TTC549 (cell line): ENCODE measurements at regions not wholly inside any gene's neighbourhood (a gene's known extent, or its start where the extent isn't known, plus 50 kb on each side); places are given as distances from the start of the nearest gene placed in this dataset.

Experiments used
- FAIRE-seq: peaks from 2 replicates; lab custom pipeline; 2012; peaks lifted over from hg19 to GRCh38; lab: Jason Lieb, UNC

GRCh38 chr20:57844626-57845596 is 135.1 kb upstream of the PMEPA1 start:
- FAIRE-seq: no peak

- FAIRE-seq: no peak
Observed at GRCh38 chr20:57843941-57844625, 134.3 kb upstream of the PMEPA1 start.

GRCh38 chr20:57842720-57843119 is 132.9 kb upstream of the PMEPA1 start:
- no peak for FAIRE-seq

- no peak for FAIRE-seq
Observed at GRCh38 chr20:57841297-57841866, 131.6 kb upstream of the PMEPA1 start.

GRCh38 chr20:57840504-57841296 is 130.9 kb upstream of the PMEPA1 start:
- no peak for FAIRE-seq

- FAIRE-seq: no peak
Observed at GRCh38 chr20:57840066-57840465, 130.3 kb upstream of the PMEPA1 start.

- no peak for FAIRE-seq
Observed at GRCh38 chr20:57838670-57839151, 128.9 kb upstream of the PMEPA1 start.

GRCh38 chr20:57837208-57838035 is 127.6 kb upstream of the PMEPA1 start:
- FAIRE-seq: no peak

GRCh38 chr20:57835588-57836455 is 126.0 kb upstream of the PMEPA1 start:
- FAIRE-seq: no peak

- FAIRE-seq: no peak
Observed at GRCh38 chr20:57835074-57835452, 125.2 kb upstream of the PMEPA1 start.

GRCh38 chr20:57834306-57835073 is 124.7 kb upstream of the PMEPA1 start:
- FAIRE-seq: no peak

- FAIRE-seq: no peak
Observed at GRCh38 chr20:57831993-57832585, 122.3 kb upstream of the PMEPA1 start.

GRCh38 chr20:57831326-57831992 is 121.6 kb upstream of the PMEPA1 start:
- no peak for FAIRE-seq

- no peak for FAIRE-seq
Observed at GRCh38 chr20:57830515-57830895, 120.7 kb upstream of the PMEPA1 start.

GRCh38 chr20:57829805-57830514 is 120.1 kb upstream of the PMEPA1 start:
- FAIRE-seq: no peak

- FAIRE-seq: no peak
Observed at GRCh38 chr20:57829336-57829735, 119.5 kb upstream of the PMEPA1 start.

- FAIRE-seq: no peak
Observed at GRCh38 chr20:57828696-57829095, 118.9 kb upstream of the PMEPA1 start.
